ENCODE measurements at regions not wholly inside any gene's neighbourhood (a gene's known extent, or its start where the extent isn't known, plus 50 kb on each side); places are given as distances from the start of the nearest gene placed in this dataset.

DNA sequence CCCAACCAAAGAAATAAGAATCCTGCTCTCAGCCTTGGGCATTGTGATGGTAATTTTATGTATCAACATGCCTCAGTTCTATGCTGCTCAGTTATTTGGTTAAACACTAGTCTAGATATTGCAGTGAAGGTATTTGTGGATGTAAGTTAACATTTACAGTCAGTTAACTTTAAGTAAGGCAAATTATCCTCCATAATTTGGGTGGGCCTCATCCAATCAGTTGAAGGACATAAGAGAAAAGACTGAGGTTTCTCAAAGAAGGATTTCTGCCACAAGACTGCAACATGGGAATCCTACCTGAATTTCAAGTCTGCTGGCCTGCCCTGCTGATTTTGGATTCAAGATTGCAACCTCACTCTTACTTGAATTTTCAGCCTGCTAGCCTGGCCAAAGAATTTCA is 975.5 kb upstream of the ACVR2A start:
- no peak for TF ChIP-seq CTCF (IDR thresholded peaks at IDR 0.05)
- TF ChIP-seq POLR2A (IDR thresholded peaks at IDR 0.05): no peak
- no peak for TF ChIP-seq EP300 (IDR thresholded peaks at IDR 0.05)
- no peak for TF ChIP-seq POLR2AphosphoS5 (IDR thresholded peaks at IDR 0.05)

Data from sigmoid colon (tissue), 4 donors.